ENCODE measurements at regions not wholly inside any gene's neighbourhood (a gene's known extent, or its start where the extent isn't known, plus 50 kb on each side); places are given as distances from the start of the nearest gene placed in this dataset.

- Mint-ChIP-seq H3K9me3 (peaks cover under 1% of the 10 kb centered on the region), H3K4me3 (no peak overlapping the region)
- TF ChIP-seq CTCF (IDR thresholded peaks at IDR 0.05; ENCODE audit: unreplicated experiment), result no peak
These were observed 472.6 kb upstream of the CDIN1 start for GRCh38 chr15:36106640-36107335.

GRCh38 chr15:36108541-36108940 is 470.9 kb upstream of the CDIN1 start:
- Mint-ChIP-seq H3K27me3 (ENCODE audit: low read depth) (no peaks in the 10 kb centered on the region), H3K9me3 (no peaks in the 10 kb centered on the region), H3K4me1 (peaks cover 40% of the 10 kb centered on the region), H3K4me3 (no peak overlapping the region), H3K36me3 (no peaks in the 10 kb centered on the region), H3K27ac (no peak overlapping the region)
- TF ChIP-seq CTCF (IDR thresholded peaks at IDR 0.05; ENCODE audit: unreplicated experiment), result no peak
- no peak for DNase-seq (ENCODE audit: low spot score in 2 of 2, unreplicated experiment in 2 of 2)

More at GRCh38 chr15:36106640-36107335, 472.6 kb upstream of the CDIN1 start:
- Mint-ChIP-seq H3K36me3 (no peaks in the 10 kb centered on the region), H3K4me1 (peaks cover 34% of the 10 kb centered on the region), H3K27ac (no peak overlapping the region), H3K27me3 (ENCODE audit: low read depth) (no peaks in the 10 kb centered on the region)
- DNase-seq (ENCODE audit: low spot score in 2 of 2, unreplicated experiment in 2 of 2), result no peak

GRCh38 chr15:36109943-36110658 is 469.3 kb upstream of the CDIN1 start:
- H3K9me3 Mint-ChIP-seq, result no peaks in the 10 kb centered on the region
- no peak overlapping the region for H3K4me3 Mint-ChIP-seq
- H3K27me3 Mint-ChIP-seq (ENCODE audit: low read depth), result no peaks in the 10 kb centered on the region
- H3K4me1 Mint-ChIP-seq, result peaks cover 45% of the 10 kb centered on the region
- TF ChIP-seq CTCF (IDR thresholded peaks at IDR 0.05; ENCODE audit: unreplicated experiment), result no peak
- no peaks in the 10 kb centered on the region for H3K36me3 Mint-ChIP-seq
- DNase-seq (ENCODE audit: low spot score in 2 of 2, unreplicated experiment in 2 of 2), result no peak
- peak overlapping the region; percentile 91 for H3K27ac Mint-ChIP-seq

GRCh38 chr15:36110659-36110993 is 468.8 kb upstream of the CDIN1 start:
- no peaks in the 10 kb centered on the region for H3K27me3 Mint-ChIP-seq (ENCODE audit: low read depth)
- H3K9me3 Mint-ChIP-seq, result no peaks in the 10 kb centered on the region
- no peak for TF ChIP-seq CTCF (IDR thresholded peaks at IDR 0.05; ENCODE audit: unreplicated experiment)
- DNase-seq (ENCODE audit: low spot score in 2 of 2, unreplicated experiment in 2 of 2), result no peak
- H3K27ac Mint-ChIP-seq, result peak overlapping the region; percentile 91
- H3K4me1 Mint-ChIP-seq, result peaks cover 48% of the 10 kb centered on the region
- no peak overlapping the region for H3K4me3 Mint-ChIP-seq
- H3K36me3 Mint-ChIP-seq, result no peaks in the 10 kb centered on the region

- Mint-ChIP-seq H3K36me3 (peaks cover 8% of the 10 kb centered on the region), H3K27me3 (ENCODE audit: low read depth) (no peaks in the 10 kb centered on the region), H3K27ac (no peak overlapping the region), H3K4me1 (peaks cover 29% of the 10 kb centered on the region), H3K9me3 (peaks cover 10% of the 10 kb centered on the region), H3K4me3 (no peak overlapping the region)
- TF ChIP-seq CTCF (IDR thresholded peaks at IDR 0.05; ENCODE audit: unreplicated experiment), result no peak
- DNase-seq (ENCODE audit: low spot score in 2 of 2, unreplicated experiment in 2 of 2), result no peak
These were observed 462.1 kb upstream of the CDIN1 start for GRCh38 chr15:36117296-36117787.

Measured in mesothelial cell of epicardium (in vitro differentiated cells).